Suprapubic skin (tissue), 3 donors: ENCODE measurements at regions not wholly inside any gene's neighbourhood (a gene's known extent, or its start where the extent isn't known, plus 50 kb on each side); places are given as distances from the start of the nearest gene placed in this dataset.
"Not testable (repeated sequence)": the region's sequence is repeated elsewhere in the genome, so short reads cannot be mapped to it uniquely, and the experiment has no call there.

Experiments used
- POLR2A ChIP-seq, 2 donors: fragments of 450-650 bp; IDR thresholded peaks; one replicate each; pipeline ENCODE4 v1.6.1; 2017; ENCODE audit warnings: antibody characterized with exemption in 2 of 2, mild to moderate bottlenecking in 2 of 2, moderate library complexity in 2 of 2
- TF ChIP-seq, protein P1 (sequence below), 2 donors: fragments of 200-600 bp in 1 of 2; fragments of 450-650 bp in 1 of 2; sonication (generic) in 1 of 2; IDR thresholded peaks; one replicate each; pipeline ENCODE4 v1.5.1; 2016 to 2019; ENCODE audit warnings: antibody characterized with exemption in 2 of 2, mild to moderate bottlenecking in 1 of 2, moderate library complexity in 1 of 2

GRCh38 chrX:65058626-65059025 lies 82.4 kb upstream of the ZC4H2 start:
- TF ChIP-seq, protein P1, sequence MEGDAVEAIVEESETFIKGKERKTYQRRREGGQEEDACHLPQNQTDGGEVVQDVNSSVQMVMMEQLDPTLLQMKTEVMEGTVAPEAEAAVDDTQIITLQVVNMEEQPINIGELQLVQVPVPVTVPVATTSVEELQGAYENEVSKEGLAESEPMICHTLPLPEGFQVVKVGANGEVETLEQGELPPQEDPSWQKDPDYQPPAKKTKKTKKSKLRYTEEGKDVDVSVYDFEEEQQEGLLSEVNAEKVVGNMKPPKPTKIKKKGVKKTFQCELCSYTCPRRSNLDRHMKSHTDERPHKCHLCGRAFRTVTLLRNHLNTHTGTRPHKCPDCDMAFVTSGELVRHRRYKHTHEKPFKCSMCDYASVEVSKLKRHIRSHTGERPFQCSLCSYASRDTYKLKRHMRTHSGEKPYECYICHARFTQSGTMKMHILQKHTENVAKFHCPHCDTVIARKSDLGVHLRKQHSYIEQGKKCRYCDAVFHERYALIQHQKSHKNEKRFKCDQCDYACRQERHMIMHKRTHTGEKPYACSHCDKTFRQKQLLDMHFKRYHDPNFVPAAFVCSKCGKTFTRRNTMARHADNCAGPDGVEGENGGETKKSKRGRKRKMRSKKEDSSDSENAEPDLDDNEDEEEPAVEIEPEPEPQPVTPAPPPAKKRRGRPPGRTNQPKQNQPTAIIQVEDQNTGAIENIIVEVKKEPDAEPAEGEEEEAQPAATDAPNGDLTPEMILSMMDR (IDR thresholded peaks at IDR 0.05), result not testable (repeated sequence)
- TF ChIP-seq POLR2A (IDR thresholded peaks at IDR 0.05), result not testable (repeated sequence)
